IMR-90 (cell line): ENCODE measurements at regions not wholly inside any gene's neighbourhood (a gene's known extent, or its start where the extent isn't known, plus 50 kb on each side); places are given as distances from the start of the nearest gene placed in this dataset.

Experiments used
- ATAC-seq: fragments of 200-7000 bp; cut with Tn5 transposase; 2 replicates; pipeline ENCODE4 v1.9.1; 2020; ENCODE audit warnings: low read depth, mild to moderate bottlenecking, moderate library complexity
- BruUV-seq: library from RNA; stranded (reverse); fragments of 400-500 nt; replicated peaks from 2 replicates; lab custom pipeline; 2021; lab: Mats Ljungman, UMichigan
- CTCF ChIA-PET: fragments of 300-600 bp; formaldehyde crosslinking; extraction: SDS; loops from one replicate; lab custom pipeline; 2021; ENCODE audit warnings: antibody characterized with exemption; lab: Yijun Ruan, JAX
- POLR2A ChIA-PET: fragments of 300-600 bp; sonication (Branson Sonifier 250); formaldehyde crosslinking; loops from one replicate; lab custom pipeline; 2022; ENCODE audit warnings: antibody characterized with exemption; ENCODE audit not compliant: unreplicated experiment; lab: Charles Lee
- DNase-seq: peaks from one replicate; pipeline ENCODE4 v3.0.0; 2013
- H2AFZ ChIP-seq: replicated peaks from 2 replicates; pipeline ENCODE3; 2013; ENCODE audit warnings: low read length, mild to moderate bottlenecking; ENCODE audit not compliant: poor library complexity
- H2AK5ac ChIP-seq: 2 replicates; pipeline ENCODE4 v1.6.1; 2013; ENCODE audit warnings: low read depth, low read length, inconsistent platforms
- H2AK9ac ChIP-seq: replicated peaks from 2 replicates; pipeline ENCODE3; 2013; ENCODE audit warnings: mild to moderate bottlenecking, low read depth, low read length, moderate library complexity; ENCODE audit not compliant: poor library complexity
- H2BK120ac ChIP-seq: 2 replicates; pipeline ENCODE4 v1.6.1; 2013; ENCODE audit warnings: low read depth, low read length, inconsistent platforms
- H2BK15ac ChIP-seq: 3 replicates; pipeline ENCODE4 v1.6.1; 2013; ENCODE audit warnings: low read depth, low read length, inconsistent platforms
- H2BK20ac ChIP-seq: 2 replicates; pipeline ENCODE4 v1.6.1; 2013; ENCODE audit warnings: low read depth, mild to moderate bottlenecking, inconsistent platforms, low read length, moderate library complexity
- H2BK5ac ChIP-seq: 2 replicates; pipeline ENCODE4 v1.6.1; 2013; ENCODE audit warnings: mild to moderate bottlenecking, low read depth, low read length, inconsistent platforms; ENCODE audit not compliant: poor library complexity, severe bottlenecking
- H3K14ac ChIP-seq: replicated peaks from 2 replicates; pipeline ENCODE4 v1.6.1; 2013; ENCODE audit warnings: low read depth, low read length, inconsistent platforms
- H3K18ac ChIP-seq: 2 replicates; pipeline ENCODE4 v1.6.1; 2013; ENCODE audit warnings: low read depth, low read length, control low read depth
- H3K23ac ChIP-seq: 2 replicates; pipeline ENCODE4 v1.6.1; 2013; ENCODE audit warnings: low read depth, low read length, inconsistent platforms
- H3K27ac ChIP-seq: 2 replicates; pipeline ENCODE4 v1.5.1; 2013; ENCODE audit warnings: mild to moderate bottlenecking, control low read depth, low read length; ENCODE audit not compliant: insufficient read depth
- H3K27me3 ChIP-seq: 2 replicates; pipeline ENCODE4 v1.6.1; 2013; ENCODE audit warnings: low read length; ENCODE audit not compliant: control insufficient read depth, insufficient read depth
- H3K36me3 ChIP-seq: 2 replicates; pipeline ENCODE4 v1.6.1; 2013; ENCODE audit warnings: low read length, mixed read lengths; ENCODE audit not compliant: control insufficient read depth, insufficient read depth
- H3K4ac ChIP-seq: 2 replicates; pipeline ENCODE4 v1.6.1; 2013; ENCODE audit warnings: low read depth, low read length, inconsistent platforms
- H3K4me1 ChIP-seq: 2 replicates; pipeline ENCODE4 v1.6.1; 2013; ENCODE audit warnings: low read length, mixed read lengths; ENCODE audit not compliant: control insufficient read depth, insufficient read depth
- H3K4me2 ChIP-seq: 2 replicates; pipeline ENCODE4 v1.6.1; 2013; ENCODE audit warnings: low read depth, mild to moderate bottlenecking, control low read depth, low read length, moderate library complexity
- H3K4me3 ChIP-seq: 2 replicates; pipeline ENCODE4 v1.5.1; 2013; ENCODE audit warnings: low read depth, mild to moderate bottlenecking, control low read depth, low read length, moderate library complexity; ENCODE audit not compliant: insufficient read depth
- H3K56ac ChIP-seq: 2 replicates; pipeline ENCODE4 v1.6.1; 2013; ENCODE audit warnings: low read length, inconsistent platforms; ENCODE audit not compliant: insufficient read depth; ENCODE audit errors: extremely low read depth
- H3K79me1 ChIP-seq, 2 experiments: 2 replicates each; pipeline ENCODE4 v1.6.1; 2013; ENCODE audit warnings: low read length in 2 of 2, inconsistent platforms in 1 of 2, low read depth in 1 of 2
- H3K9ac ChIP-seq: 2 replicates; pipeline ENCODE4 v1.6.1; 2013; ENCODE audit warnings: low read depth, low read length, control low read depth
- H3K9me1 ChIP-seq: 2 replicates; pipeline ENCODE4 v1.6.1; 2013; ENCODE audit warnings: low read length, inconsistent platforms; ENCODE audit not compliant: insufficient read depth
- H3K9me3 ChIP-seq: 2 replicates; pipeline ENCODE4 v1.6.1; 2013; ENCODE audit warnings: low read length; ENCODE audit not compliant: control insufficient read depth, insufficient read depth
- H4K20me1 ChIP-seq: 2 replicates; pipeline ENCODE4 v1.6.1; 2013; ENCODE audit warnings: low read length, inconsistent platforms; ENCODE audit not compliant: insufficient read depth
- H4K5ac ChIP-seq: 2 replicates; pipeline ENCODE4 v1.6.1; 2013; ENCODE audit warnings: mild to moderate bottlenecking, low read depth, low read length, control low read depth
- H4K8ac ChIP-seq, 2 experiments: 2 replicates each; pipeline ENCODE4 v1.6.1; 2013; ENCODE audit warnings: low read depth in 2 of 2, low read length in 2 of 2, control low read depth in 1 of 2, inconsistent platforms in 1 of 2
- H4K91ac ChIP-seq: 2 replicates; pipeline ENCODE4 v1.6.1; 2013; ENCODE audit warnings: low read depth, low read length, inconsistent platforms; ENCODE audit not compliant: insufficient read depth
- BHLHE40 ChIP-seq: fragments of 150-350 bp; IDR thresholded peaks from 2 replicates; pipeline ENCODE4 v1.6.1; 2016; ENCODE audit warnings: mild to moderate bottlenecking, low read depth, low read length
- CEBPB ChIP-seq: IDR thresholded peaks from 2 replicates; pipeline ENCODE4 v1.6.1; 2012; ENCODE audit warnings: low read depth, low read length, improper control_type of control experiment
- CHD1 ChIP-seq: IDR thresholded peaks from 2 replicates; pipeline ENCODE4 v1.6.1; 2012; ENCODE audit warnings: low read depth, low read length, improper control_type of control experiment
- FOS ChIP-seq: fragments of 150-350 bp; IDR thresholded peaks from 2 replicates; pipeline ENCODE4 v1.6.1; 2016; ENCODE audit warnings: low read depth, low read length
- MAFK ChIP-seq: IDR thresholded peaks from 2 replicates; pipeline ENCODE4 v1.6.1; 2012; ENCODE audit warnings: low read depth, low read length, improper control_type of control experiment
- MAZ ChIP-seq: IDR thresholded peaks from 2 replicates; pipeline ENCODE4 v1.6.1; 2012; ENCODE audit warnings: low read depth, mild to moderate bottlenecking, low read length, improper control_type of control experiment, moderate library complexity, borderline replicate concordance
- MXI1 ChIP-seq: IDR thresholded peaks from 2 replicates; pipeline ENCODE4 v1.6.1; 2012; ENCODE audit warnings: low read depth, mild to moderate bottlenecking, low read length, moderate library complexity, borderline replicate concordance
- NFE2L2 ChIP-seq: fragments of 150-350 bp; IDR thresholded peaks from 2 replicates; pipeline ENCODE4 v1.6.1; 2016; ENCODE audit warnings: low read depth, mild to moderate bottlenecking, low read length
- POLR2A ChIP-seq: IDR thresholded peaks from 2 replicates; pipeline ENCODE4 v1.6.1; 2012; ENCODE audit warnings: mild to moderate bottlenecking, low read depth, low read length
- RAD21 ChIP-seq: IDR thresholded peaks from 2 replicates; pipeline ENCODE4 v1.6.1; 2012; ENCODE audit warnings: low read length, improper control_type of control experiment
- RCOR1 ChIP-seq: IDR thresholded peaks from 2 replicates; pipeline ENCODE4 v1.6.1; 2012; ENCODE audit warnings: mild to moderate bottlenecking, low read length, improper control_type of control experiment; ENCODE audit not compliant: insufficient replicate concordance
- RFX5 ChIP-seq: IDR thresholded peaks from 2 replicates; pipeline ENCODE4 v1.8.0; 2012; ENCODE audit warnings: low read depth, mild to moderate bottlenecking, low read length, moderate library complexity
- SMC3 ChIP-seq: fragments of 150-350 bp; IDR thresholded peaks from 2 replicates; pipeline ENCODE4 v1.6.1; 2016; ENCODE audit warnings: low read depth, mild to moderate bottlenecking, antibody characterized with exemption, low read length, moderate library complexity
- WGBS, 2 experiments: methylation state at CpG; one replicate each; pipeline versions ENCODE4 v1.1.5 to v1.1.7; 2013; ENCODE audit warnings: missing lambda C conversion rate in 2 of 2; ENCODE audit not compliant: insufficient read length in 1 of 2; ENCODE audit errors: extremely low coverage in 2 of 2; 5-methylcytosine and 5-hydroxymethylcytosine counted together
- dilution Hi-C: fragments of 300-500 bp; cut with HindIII; formaldehyde crosslinking; loops from one replicate; pipeline ENCODE4 v1.14.3; 2018; ENCODE audit warnings: low sequenced_read_pairs; ENCODE audit not compliant: unreplicated experiment
- in situ Hi-C: fragments of 300-500 bp; cut with MboI; formaldehyde crosslinking; loops from 3 replicates; pipeline ENCODE4 v1.14.3; 2019; ENCODE audit warnings: low sequenced_read_pairs, inconsistent platforms, mixed read lengths
- intact Hi-C: fragments of 100-400 bp; cut with micrococcal nuclease; formaldehyde crosslinking; loops from 2 replicates; pipeline ENCODE4 v1.10.0; 2022
- TF ChIP-seq, protein P1 (sequence below): fragments of 150-350 bp; IDR thresholded peaks from 2 replicates; pipeline ENCODE4 v1.6.1; 2016; ENCODE audit warnings: low read depth, mild to moderate bottlenecking, low read length, moderate library complexity, borderline replicate concordance
- TF ChIP-seq, protein P2 (sequence below): conservative IDR thresholded peaks from 2 replicates; pipeline ENCODE4 v1.5.1; 2012; ENCODE audit warnings: mild to moderate bottlenecking, low read depth, low read length, improper control_type of control experiment
- TF ChIP-seq, protein P3 (sequence below): fragments of 150-350 bp; IDR thresholded peaks from 2 replicates; pipeline ENCODE4 v1.6.1; 2017; ENCODE audit warnings: mild to moderate bottlenecking, antibody characterized with exemption, low read length, low read depth

DNA sequence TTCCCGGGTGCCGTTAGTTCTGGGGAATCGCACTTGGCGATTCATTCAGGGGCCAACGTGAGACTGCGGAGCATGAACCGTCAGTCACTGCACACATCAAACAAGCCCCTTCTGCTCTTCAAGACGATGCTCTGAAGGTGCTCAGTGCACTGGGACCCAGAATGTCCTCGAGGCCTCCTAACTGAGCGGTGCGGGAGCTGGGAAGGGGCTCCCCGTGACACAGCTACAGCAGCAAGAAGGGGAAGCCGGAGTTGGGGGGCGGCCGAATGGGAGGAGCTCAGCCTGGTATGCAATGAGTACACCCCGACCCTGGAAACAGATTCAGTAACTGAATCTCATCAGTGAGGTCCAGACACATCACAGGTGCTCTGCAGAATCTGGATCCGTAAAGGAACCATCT, 150.8 kb downstream of the SHANK2 start:
- no peaks in the 10 kb centered on the region for H3K9me3 ChIP-seq
- in situ Hi-C loops (no loop called here), dilution Hi-C loops (no loop called here), intact Hi-C loops (no loop called here)
- ATAC-seq (no peak), DNase-seq (no peak)
- H3K4me1 ChIP-seq = no peaks in the 10 kb centered on the region
- H2BK120ac ChIP-seq = no peak overlapping the region
- H3K56ac ChIP-seq = no peak overlapping the region
- H4K91ac ChIP-seq = no peak overlapping the region
- CTCF ChIA-PET = no interaction called here
- BruUV-seq = no TSS peak
- no peak overlapping the region for H4K8ac ChIP-seq
- no peak overlapping the region for H3K4me2 ChIP-seq
- H2AK5ac ChIP-seq = no peak overlapping the region
- H2BK5ac ChIP-seq = no peak overlapping the region
- peaks cover 5% of the 10 kb centered on the region; the same call in 1 of the 2 replicates for H3K9me1 ChIP-seq
- H3K4ac ChIP-seq = no peak overlapping the region
- H3K27ac ChIP-seq = no peak overlapping the region
- H2AFZ ChIP-seq = no peak overlapping the region
- no peak overlapping the region for H3K18ac ChIP-seq
- POLR2A ChIA-PET = no interaction called here
- H3K36me3 ChIP-seq = peaks cover 6% of the 10 kb centered on the region
- no peak overlapping the region for H4K5ac ChIP-seq
- TF ChIP-seq POLR2A = no peak
- no peak for TF ChIP-seq RFX5
- TF ChIP-seq BHLHE40 = no peak
- TF ChIP-seq NFE2L2 = no peak
- TF ChIP-seq, protein P1, sequence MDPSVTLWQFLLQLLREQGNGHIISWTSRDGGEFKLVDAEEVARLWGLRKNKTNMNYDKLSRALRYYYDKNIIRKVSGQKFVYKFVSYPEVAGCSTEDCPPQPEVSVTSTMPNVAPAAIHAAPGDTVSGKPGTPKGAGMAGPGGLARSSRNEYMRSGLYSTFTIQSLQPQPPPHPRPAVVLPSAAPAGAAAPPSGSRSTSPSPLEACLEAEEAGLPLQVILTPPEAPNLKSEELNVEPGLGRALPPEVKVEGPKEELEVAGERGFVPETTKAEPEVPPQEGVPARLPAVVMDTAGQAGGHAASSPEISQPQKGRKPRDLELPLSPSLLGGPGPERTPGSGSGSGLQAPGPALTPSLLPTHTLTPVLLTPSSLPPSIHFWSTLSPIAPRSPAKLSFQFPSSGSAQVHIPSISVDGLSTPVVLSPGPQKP = no peak
- no peak for TF ChIP-seq CEBPB
- no peak for TF ChIP-seq CHD1
- TF ChIP-seq FOS = no peak
- no peak for TF ChIP-seq MXI1
- TF ChIP-seq, protein P2, sequence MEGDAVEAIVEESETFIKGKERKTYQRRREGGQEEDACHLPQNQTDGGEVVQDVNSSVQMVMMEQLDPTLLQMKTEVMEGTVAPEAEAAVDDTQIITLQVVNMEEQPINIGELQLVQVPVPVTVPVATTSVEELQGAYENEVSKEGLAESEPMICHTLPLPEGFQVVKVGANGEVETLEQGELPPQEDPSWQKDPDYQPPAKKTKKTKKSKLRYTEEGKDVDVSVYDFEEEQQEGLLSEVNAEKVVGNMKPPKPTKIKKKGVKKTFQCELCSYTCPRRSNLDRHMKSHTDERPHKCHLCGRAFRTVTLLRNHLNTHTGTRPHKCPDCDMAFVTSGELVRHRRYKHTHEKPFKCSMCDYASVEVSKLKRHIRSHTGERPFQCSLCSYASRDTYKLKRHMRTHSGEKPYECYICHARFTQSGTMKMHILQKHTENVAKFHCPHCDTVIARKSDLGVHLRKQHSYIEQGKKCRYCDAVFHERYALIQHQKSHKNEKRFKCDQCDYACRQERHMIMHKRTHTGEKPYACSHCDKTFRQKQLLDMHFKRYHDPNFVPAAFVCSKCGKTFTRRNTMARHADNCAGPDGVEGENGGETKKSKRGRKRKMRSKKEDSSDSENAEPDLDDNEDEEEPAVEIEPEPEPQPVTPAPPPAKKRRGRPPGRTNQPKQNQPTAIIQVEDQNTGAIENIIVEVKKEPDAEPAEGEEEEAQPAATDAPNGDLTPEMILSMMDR = no peak
- no peak for TF ChIP-seq RCOR1
- no peak for TF ChIP-seq RAD21
- no peak for TF ChIP-seq MAZ
- TF ChIP-seq, protein P3, sequence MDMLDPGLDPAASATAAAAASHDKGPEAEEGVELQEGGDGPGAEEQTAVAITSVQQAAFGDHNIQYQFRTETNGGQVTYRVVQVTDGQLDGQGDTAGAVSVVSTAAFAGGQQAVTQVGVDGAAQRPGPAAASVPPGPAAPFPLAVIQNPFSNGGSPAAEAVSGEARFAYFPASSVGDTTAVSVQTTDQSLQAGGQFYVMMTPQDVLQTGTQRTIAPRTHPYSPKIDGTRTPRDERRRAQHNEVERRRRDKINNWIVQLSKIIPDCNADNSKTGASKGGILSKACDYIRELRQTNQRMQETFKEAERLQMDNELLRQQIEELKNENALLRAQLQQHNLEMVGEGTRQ = no peak
- no peak for TF ChIP-seq SMC3
- no peak for TF ChIP-seq MAFK
- H3K9ac ChIP-seq = no peak overlapping the region
- no peak overlapping the region for H3K4me3 ChIP-seq
- no peak overlapping the region for H2BK20ac ChIP-seq
- no peaks in the 10 kb centered on the region for H3K79me1 ChIP-seq
- H3K23ac ChIP-seq = no peak overlapping the region
- no peak overlapping the region for H2AK9ac ChIP-seq
- no peak overlapping the region for H2BK15ac ChIP-seq
- H3K14ac ChIP-seq = no peak overlapping the region
- no peaks in the 10 kb centered on the region for H3K27me3 ChIP-seq
- WGBS, 2 experiments = 87% methylated on average over 5 of the region's 17 CpGs; no CpG with 5 or more reads in 1 of the 2 experiments
- H4K20me1 ChIP-seq = peaks cover 6% of the 10 kb centered on the region; the same call in 1 of the 2 replicates
